HG03064 (cell line): ENCODE measurements at regions not wholly inside any gene's neighbourhood (a gene's known extent, or its start where the extent isn't known, plus 50 kb on each side); places are given as distances from the start of the nearest gene placed in this dataset.

Experiments used
- ATAC-seq: cut with Tn5 transposase; IDR thresholded peaks from one replicate; pipeline ENCODE4 v1.9.1; 2021; ENCODE audit warnings: low read depth; ENCODE audit not compliant: unreplicated experiment

GRCh38 chr2:58890865-58891525, 649.9 kb upstream of the FANCL start:
- no peak for ATAC-seq

GRCh38 chr2:58886009-58886408, 644.9 kb upstream of the FANCL start:
- no peak for ATAC-seq

DNA sequence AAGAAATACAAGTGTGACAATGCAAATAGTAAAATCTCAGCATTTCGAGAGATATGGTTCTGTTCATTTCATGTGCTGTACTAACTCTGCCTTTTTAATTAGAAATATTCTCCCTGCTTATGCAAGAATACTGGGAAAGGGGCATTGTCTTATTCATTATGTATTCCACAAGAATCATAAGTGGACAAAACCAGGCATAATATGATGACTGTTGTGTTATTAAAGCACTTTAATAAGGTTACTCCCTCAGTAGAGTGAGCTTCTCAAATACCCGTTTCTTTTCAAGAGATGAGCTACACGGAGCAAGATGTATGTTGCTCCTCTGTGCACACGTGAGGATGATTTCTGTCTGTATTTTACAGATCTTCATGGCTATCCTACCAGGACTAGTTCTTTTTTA, 638.7 kb upstream of the FANCL start:
- ATAC-seq = no peak

- no peak for ATAC-seq
These were observed 637.7 kb upstream of the FANCL start for GRCh38 chr2:58878778-58879177.

GRCh38 chr2:58876126-58876525, 635.0 kb upstream of the FANCL start:
- ATAC-seq = no peak

GRCh38 chr2:58875436-58875835, 634.3 kb upstream of the FANCL start:
- ATAC-seq = no peak

DNA sequence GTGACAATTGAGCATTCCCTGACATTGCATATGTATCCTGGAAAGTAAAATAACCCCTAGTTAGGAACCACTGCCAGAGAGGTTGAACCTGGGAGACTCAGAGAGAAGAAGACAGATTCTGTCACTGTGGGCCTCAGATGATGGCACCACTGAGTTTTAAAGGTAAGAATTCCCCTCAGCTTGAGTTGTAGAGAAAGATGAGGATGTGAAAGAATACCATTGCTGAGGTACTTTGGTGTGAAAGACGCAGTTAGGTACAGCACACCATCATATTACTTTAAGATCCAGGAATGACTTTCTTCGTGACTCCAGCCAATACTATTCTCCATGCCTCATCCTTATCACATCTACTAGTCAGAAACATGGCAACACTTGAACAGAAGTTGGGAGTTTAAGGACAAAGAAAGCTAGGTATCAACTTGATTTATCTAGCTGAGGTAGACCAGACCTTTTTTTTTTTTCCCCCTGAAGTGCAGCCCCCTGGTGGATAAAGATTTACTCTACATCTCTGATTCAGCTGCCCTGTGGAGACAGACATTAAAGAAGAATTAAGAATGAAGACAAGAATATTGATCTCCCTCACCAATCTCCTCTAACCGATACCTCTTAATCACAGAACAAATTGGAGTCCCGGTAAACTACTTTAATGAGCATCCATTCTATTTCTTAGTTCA, 630.5 kb upstream of the FANCL start:
- no peak for ATAC-seq

GRCh38 chr2:58870704-58871103, 629.6 kb upstream of the FANCL start:
- ATAC-seq = no peak

DNA sequence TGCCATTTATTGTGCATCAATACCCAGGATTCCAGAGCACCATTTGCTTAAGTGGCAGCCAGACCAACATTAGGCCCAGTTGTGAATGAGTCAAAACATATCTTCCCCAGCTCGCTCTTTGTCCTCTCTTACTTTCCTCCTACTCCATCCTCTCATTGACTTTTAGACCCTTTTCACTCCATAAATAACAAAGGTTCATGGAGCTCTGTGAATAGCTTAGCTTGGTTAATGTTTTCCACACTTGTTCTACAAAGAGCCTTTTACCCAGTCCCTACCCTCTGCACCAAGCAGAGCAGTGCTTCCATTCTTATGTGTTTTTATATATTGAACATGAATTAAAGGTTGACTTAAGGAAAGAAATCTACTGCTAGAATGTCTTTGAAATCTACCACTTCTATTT, 625.8 kb upstream of the FANCL start:
- no peak for ATAC-seq

- no peak for ATAC-seq
These were observed 625.4 kb upstream of the FANCL start for GRCh38 chr2:58866527-58866926.

DNA sequence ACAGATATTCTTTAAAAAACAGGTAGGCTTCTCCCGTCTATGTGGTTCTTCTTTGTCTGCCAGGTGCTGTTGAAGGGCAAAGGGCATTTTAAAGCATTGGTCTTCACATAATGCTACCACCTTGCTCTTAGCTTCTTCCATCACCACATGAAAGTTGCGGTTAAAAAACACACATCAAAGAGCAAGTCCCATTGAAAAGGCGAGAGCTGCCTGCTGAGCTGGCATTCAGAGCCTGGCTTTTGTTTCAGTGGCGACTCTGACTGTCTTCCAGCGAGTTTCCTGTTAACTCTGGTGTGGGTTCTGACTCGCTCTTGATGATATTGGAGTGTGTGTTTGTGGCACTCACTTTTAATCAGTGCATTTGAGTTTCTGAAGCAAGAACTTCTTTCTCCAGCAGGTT, 624.9 kb upstream of the FANCL start:
- no peak for ATAC-seq

DNA sequence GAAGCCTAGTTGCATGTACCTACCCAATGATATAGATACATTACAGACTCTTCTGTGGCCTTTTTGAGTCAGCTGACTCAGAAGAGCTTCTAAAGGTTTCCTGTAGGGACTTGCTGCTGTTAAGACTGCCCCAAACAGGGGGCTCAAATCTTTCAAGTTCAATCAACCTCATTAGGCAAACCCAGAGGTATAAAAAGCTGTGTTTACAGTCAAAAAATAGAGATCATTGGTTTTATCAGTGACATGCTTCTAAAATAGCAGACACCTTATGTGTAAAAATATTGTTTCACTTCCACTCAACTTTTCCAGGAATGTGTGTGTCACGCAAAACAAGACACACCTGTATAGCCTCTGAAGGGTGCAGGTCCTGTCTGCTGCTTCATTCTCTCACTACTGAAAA, 624.3 kb upstream of the FANCL start:
- ATAC-seq = no peak

GRCh38 chr2:58862244-58862643, 621.1 kb upstream of the FANCL start:
- ATAC-seq = peak; percentile 49

- ATAC-seq = no peak
These were observed 619.5 kb upstream of the FANCL start for GRCh38 chr2:58860586-58860985.

GRCh38 chr2:58856100-58856499, 615.0 kb upstream of the FANCL start:
- no peak for ATAC-seq

GRCh38 chr2:58853420-58853819, 612.3 kb upstream of the FANCL start:
- no peak for ATAC-seq

DNA sequence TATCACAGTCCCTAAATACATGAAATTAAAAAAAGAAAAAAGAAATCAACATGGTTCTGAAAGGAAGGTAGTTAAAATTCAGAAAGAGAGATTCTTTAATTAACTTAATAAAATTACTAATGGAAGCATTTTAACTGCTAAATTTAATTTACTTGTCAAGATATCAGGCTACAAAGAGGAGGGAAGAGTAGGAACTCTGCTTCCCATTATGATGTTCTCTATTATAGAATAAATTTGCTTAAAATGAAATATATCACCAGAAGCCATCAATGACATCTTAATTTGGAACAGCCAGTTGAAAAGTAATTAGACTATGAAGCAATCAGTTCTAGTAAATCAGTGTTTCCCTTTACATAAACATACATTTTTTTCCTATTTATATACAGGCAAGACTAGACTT, 611.8 kb upstream of the FANCL start:
- no peak for ATAC-seq

DNA sequence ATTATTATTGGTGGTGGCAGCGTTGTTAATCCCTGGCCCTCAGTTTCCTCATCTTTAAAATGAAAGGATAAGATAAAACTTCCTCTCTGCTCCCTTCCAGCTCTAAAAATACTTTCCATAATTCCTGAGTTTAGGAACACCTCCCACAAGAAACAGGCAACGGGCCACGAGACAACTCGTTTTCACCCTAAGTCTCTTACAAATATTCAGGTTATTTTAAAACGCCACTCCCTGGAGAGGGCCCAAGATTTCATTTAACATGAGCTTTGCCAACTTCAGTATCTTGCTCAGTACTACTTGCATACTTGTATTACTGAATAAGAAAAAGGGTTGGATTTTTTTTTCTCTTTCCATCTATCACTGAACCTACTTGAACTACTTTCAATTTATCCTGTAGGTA, 611.1 kb upstream of the FANCL start:
- no peak for ATAC-seq

- no peak for ATAC-seq
These were observed 610.5 kb upstream of the FANCL start for GRCh38 chr2:58851598-58851997.

DNA sequence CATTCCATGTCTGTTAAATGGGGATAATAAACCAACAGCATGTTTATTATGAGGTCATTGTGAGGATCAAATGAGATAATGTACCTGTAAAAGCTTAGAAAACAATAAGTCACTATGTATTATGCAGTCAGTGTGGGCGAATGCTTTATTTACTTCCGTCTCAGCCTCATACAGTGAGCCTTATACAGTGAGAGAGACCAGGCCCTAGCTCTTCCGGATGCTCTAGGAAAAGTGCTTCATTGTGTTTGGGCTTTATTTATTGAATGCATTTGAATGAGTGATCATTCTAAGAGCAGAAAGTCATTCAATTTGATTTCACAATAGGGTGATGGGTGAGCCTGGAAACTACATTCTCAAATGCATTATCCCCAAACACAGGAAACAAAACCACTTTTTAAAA, 603.9 kb upstream of the FANCL start:
- ATAC-seq = no peak

DNA sequence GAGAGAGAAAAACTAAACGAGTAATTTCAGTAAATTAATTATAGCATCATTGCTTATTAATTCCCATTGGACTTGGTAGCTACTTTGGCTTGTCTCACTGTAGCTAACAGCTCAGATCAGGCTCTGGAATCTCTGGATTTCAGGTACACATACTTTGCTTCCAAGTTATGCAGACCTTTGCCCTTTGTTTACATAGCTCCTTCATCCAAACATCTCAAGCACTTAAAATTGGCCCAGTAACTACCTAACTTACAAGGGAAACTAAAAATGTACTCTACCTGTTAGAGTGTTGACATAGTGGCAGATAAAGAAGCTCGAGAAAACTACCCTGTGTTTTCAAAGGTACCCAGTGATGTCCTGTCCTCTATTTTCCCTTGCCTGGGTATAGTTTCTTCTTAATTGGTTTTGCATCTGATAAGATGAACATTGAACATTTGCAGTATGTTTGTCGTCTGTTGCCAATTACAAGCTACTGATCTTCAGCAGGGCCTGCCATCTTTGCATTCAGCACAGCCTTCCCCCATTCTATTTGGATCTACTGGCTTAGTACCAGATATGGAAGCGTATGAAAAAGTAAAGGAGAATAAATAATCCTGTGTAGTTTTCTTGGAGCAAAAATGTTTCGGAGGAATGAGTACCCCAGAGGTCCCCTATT, 601.5 kb upstream of the FANCL start:
- ATAC-seq = no peak

GRCh38 chr2:58834404-58834803, 593.3 kb upstream of the FANCL start:
- ATAC-seq = no peak
